DMS79 (cell line): ENCODE measurements at regions not wholly inside any gene's neighbourhood (a gene's known extent, or its start where the extent isn't known, plus 50 kb on each side); places are given as distances from the start of the nearest gene placed in this dataset.

ENCODE experiments used
- DNase-seq: peaks from one replicate; lab custom pipeline; 2025; lab: John Stamatoyannopoulos, UW

- DNase-seq: no peak
Observed at GRCh38 chr6:145241721-145242120, 493.6 kb downstream of the EPM2A start.

- DNase-seq: no peak
Observed at GRCh38 chr6:145244349-145245100, 490.8 kb downstream of the EPM2A start.

- no peak for DNase-seq
Observed at GRCh38 chr6:145245119-145245518, 490.2 kb downstream of the EPM2A start.

- no peak for DNase-seq
Observed at GRCh38 chr6:145247692-145248419, 487.5 kb downstream of the EPM2A start.

GRCh38 chr6:145250436-145250835 lies 484.9 kb downstream of the EPM2A start:
- no peak for DNase-seq

GRCh38 chr6:145252737-145253136 lies 482.6 kb downstream of the EPM2A start:
- DNase-seq: no peak

GRCh38 chr6:145254649-145255401 lies 480.5 kb downstream of the EPM2A start:
- DNase-seq: no peak

GRCh38 chr6:145257704-145258103 lies 477.6 kb downstream of the EPM2A start:
- no peak for DNase-seq

- DNase-seq: no peak
Observed at GRCh38 chr6:145258122-145258521, 477.2 kb downstream of the EPM2A start.

GRCh38 chr6:145260484-145261175 lies 474.7 kb downstream of the EPM2A start:
- DNase-seq: no peak

GRCh38 chr6:145261758-145262157 lies 473.6 kb downstream of the EPM2A start:
- no peak for DNase-seq

GRCh38 chr6:145262771-145263170 lies 472.5 kb downstream of the EPM2A start:
- no peak for DNase-seq

- no peak for DNase-seq
Observed at GRCh38 chr6:145263778-145264211, 471.5 kb downstream of the EPM2A start.

GRCh38 chr6:145266432-145267075 lies 468.8 kb downstream of the EPM2A start:
- no peak for DNase-seq

GRCh38 chr6:145267076-145267867 lies 468.0 kb downstream of the EPM2A start:
- DNase-seq: no peak

GRCh38 chr6:145270464-145270863 lies 464.9 kb downstream of the EPM2A start:
- DNase-seq: no peak

- no peak for DNase-seq
Observed at GRCh38 chr6:145271040-145271439, 464.3 kb downstream of the EPM2A start.

- DNase-seq: no peak
Observed at GRCh38 chr6:145271577-145271976, 463.7 kb downstream of the EPM2A start.

- no peak for DNase-seq
Observed at GRCh38 chr6:145272246-145272645, 463.1 kb downstream of the EPM2A start.

- no peak for DNase-seq
Observed at GRCh38 chr6:145273136-145273535, 462.2 kb downstream of the EPM2A start.

- no peak for DNase-seq
Observed at GRCh38 chr6:145274083-145274482, 461.2 kb downstream of the EPM2A start.
